Panc1 (cell line): ENCODE measurements at regions not wholly inside any gene's neighbourhood (a gene's known extent, or its start where the extent isn't known, plus 50 kb on each side); places are given as distances from the start of the nearest gene placed in this dataset.

Source experiments
- ATAC-seq: fragments of 200-7000 bp; cut with Tn5 transposase; 2 replicates; pipeline ENCODE4 v1.9.1; 2020; ENCODE audit warnings: mild to moderate bottlenecking, moderate library complexity
- BruUV-seq: library from RNA; stranded (reverse); fragments of 400-500 nt; replicated peaks from 2 replicates; lab custom pipeline; 2021; lab: Mats Ljungman, UMichigan
- CTCF ChIA-PET: fragments of 300-600 bp; sonication (Branson Sonifier 250); formaldehyde crosslinking; loops from one replicate; lab custom pipeline; 2022; ENCODE audit warnings: antibody characterized with exemption; lab: Charles Lee
- POLR2A ChIA-PET: fragments of 300-600 bp; sonication (Branson Sonifier 250); formaldehyde crosslinking; loops from one replicate; lab custom pipeline; 2022; ENCODE audit warnings: antibody characterized with exemption; lab: Charles Lee
- DNase-seq: peaks from one replicate; pipeline ENCODE4 v3.0.0-alpha.2; 2010; ENCODE audit warnings: low read depth, low spot score
- H3K27ac ChIP-seq: 2 replicates; pipeline ENCODE4 v1.5.1; 2011; ENCODE audit warnings: mild to moderate bottlenecking, low read length, inconsistent platforms
- H3K27me3 ChIP-seq: fragments of 200-500 bp; sonication (Bioruptor generic); 2 replicates; pipeline ENCODE4 v1.6.0; 2014; ENCODE audit warnings: low read length, inconsistent platforms; ENCODE audit not compliant: control insufficient read depth, insufficient read depth
- H3K36me3 ChIP-seq: fragments of 200-500 bp; sonication (Bioruptor generic); 2 replicates; pipeline ENCODE4 v1.5.1; 2014; ENCODE audit warnings: inconsistent platforms, mild to moderate bottlenecking, low read length, moderate library complexity; ENCODE audit not compliant: control insufficient read depth, insufficient read depth
- H3K4me1 ChIP-seq: 2 replicates; pipeline ENCODE4 v1.5.1; 2011; ENCODE audit warnings: inconsistent platforms, mild to moderate bottlenecking, low read length, moderate library complexity; ENCODE audit not compliant: control insufficient read depth, insufficient read depth
- H3K4me3 ChIP-seq, 2 experiments: 2 replicates each; pipeline ENCODE4 v1.5.1; 2011 to 2012; ENCODE audit warnings: low read depth in 2 of 2, low read length in 2 of 2, mild to moderate bottlenecking in 2 of 2, inconsistent platforms in 1 of 2, moderate library complexity in 1 of 2
- H3K9me3 ChIP-seq: fragments of 200-500 bp; sonication (Bioruptor generic); 2 replicates; pipeline ENCODE4 v1.5.1; 2014; ENCODE audit warnings: low read depth, mild to moderate bottlenecking, inconsistent platforms, low read length, moderate library complexity; ENCODE audit not compliant: control insufficient read depth, insufficient read depth
- CTCF ChIP-seq: fragments of 450-650 bp; IDR thresholded peaks from 2 replicates; pipeline ENCODE4 v1.5.1; 2017; ENCODE audit warnings: mild to moderate bottlenecking
- POLR2AphosphoS5 ChIP-seq: IDR thresholded peaks from 2 replicates; pipeline ENCODE4 v1.6.1; 2012; ENCODE audit warnings: mild to moderate bottlenecking, low read depth, low read length, moderate library complexity
- REST ChIP-seq, 2 experiments: IDR thresholded peaks; 2 replicates each; pipeline ENCODE4 v1.6.1; 2011 to 2012; ENCODE audit warnings: low read depth in 2 of 2, control low read depth in 1 of 2, low read length in 1 of 2, mild to moderate bottlenecking in 1 of 2, moderate library complexity in 1 of 2; ENCODE audit not compliant: insufficient read depth in 1 of 2
- SIN3A ChIP-seq: IDR thresholded peaks from 2 replicates; pipeline ENCODE4 v1.6.1; 2012; ENCODE audit warnings: low read depth, mild to moderate bottlenecking, low read length, moderate library complexity, borderline replicate concordance; ENCODE audit not compliant: insufficient read depth
- TCF7L2 ChIP-seq: IDR thresholded peaks from 2 replicates; pipeline ENCODE4 v1.6.1; 2011; ENCODE audit warnings: mild to moderate bottlenecking, low read depth, low read length, inconsistent platforms
- in situ Hi-C: cut with HindIII; loops from 2 replicates; pipeline ENCODE4 v1.10.0; 2016; ENCODE audit warnings: low sequenced_read_pairs, low pct_unique_long_range_greater_than_20kb
- intact Hi-C: fragments of 100-400 bp; cut with micrococcal nuclease; formaldehyde crosslinking; loops from one replicate; pipeline ENCODE4 v1.10.0; 2022; ENCODE audit not compliant: unreplicated experiment

- Histone ChIP-seq H3K4me1 (no peaks in the 10 kb centered on the region), H3K27me3 (no peaks in the 10 kb centered on the region), H3K9me3 (no peaks in the 10 kb centered on the region), H3K36me3 (no peaks in the 10 kb centered on the region), H3K4me3 (no peak overlapping the region), H3K27ac (no peak overlapping the region)
- TF ChIP-seq REST (IDR thresholded peaks at IDR 0.05; ENCODE audit: insufficient read depth in 1 of 2, low read depth in 2 of 2, low read length in 1 of 2) (no peak), POLR2AphosphoS5 (no peak), TCF7L2 (no peak), CTCF (no peak), SIN3A (no peak)
- ATAC-seq (no peak), DNase-seq (no peak)
- POLR2A ChIA-PET = no interaction called here
- CTCF ChIA-PET = no interaction called here
- in situ Hi-C loops = no loop called here
- BruUV-seq = no TSS peak
- intact Hi-C loops = no loop called here
Measured at GRCh38 chr16:66188917-66189725, 177.4 kb upstream of the CDH5 start.

- ChIA-PET CTCF (no interaction called here), POLR2A (no interaction called here)
- Histone ChIP-seq H3K4me3 (no peak overlapping the region), H3K9me3 (no peaks in the 10 kb centered on the region), H3K4me1 (no peaks in the 10 kb centered on the region), H3K27me3 (no peaks in the 10 kb centered on the region), H3K27ac (no peak overlapping the region), H3K36me3 (no peaks in the 10 kb centered on the region)
- ATAC-seq (no peak), DNase-seq (no peak)
- BruUV-seq = no TSS peak
- in situ Hi-C loops = no loop called here
- intact Hi-C loops = no loop called here
- TF ChIP-seq POLR2AphosphoS5 (no peak), CTCF (no peak), SIN3A (no peak), TCF7L2 (no peak), REST (IDR thresholded peaks at IDR 0.05; ENCODE audit: insufficient read depth in 1 of 2, low read depth in 2 of 2, low read length in 1 of 2) (no peak)
Measured at GRCh38 chr16:66186251-66186785, 180.2 kb upstream of the CDH5 start.
